GM04504 (cell line): ENCODE measurements at regions not wholly inside any gene's neighbourhood (a gene's known extent, or its start where the extent isn't known, plus 50 kb on each side); places are given as distances from the start of the nearest gene placed in this dataset.
"Not testable (repeated sequence)": the region's sequence is repeated elsewhere in the genome, so short reads cannot be mapped to it uniquely, and the experiment has no call there.

ENCODE experiments used
- DNase-seq: peaks from one replicate; pipeline ENCODE4 v3.0.0-alpha.2; 2012; ENCODE audit warnings: low read depth

DNA sequence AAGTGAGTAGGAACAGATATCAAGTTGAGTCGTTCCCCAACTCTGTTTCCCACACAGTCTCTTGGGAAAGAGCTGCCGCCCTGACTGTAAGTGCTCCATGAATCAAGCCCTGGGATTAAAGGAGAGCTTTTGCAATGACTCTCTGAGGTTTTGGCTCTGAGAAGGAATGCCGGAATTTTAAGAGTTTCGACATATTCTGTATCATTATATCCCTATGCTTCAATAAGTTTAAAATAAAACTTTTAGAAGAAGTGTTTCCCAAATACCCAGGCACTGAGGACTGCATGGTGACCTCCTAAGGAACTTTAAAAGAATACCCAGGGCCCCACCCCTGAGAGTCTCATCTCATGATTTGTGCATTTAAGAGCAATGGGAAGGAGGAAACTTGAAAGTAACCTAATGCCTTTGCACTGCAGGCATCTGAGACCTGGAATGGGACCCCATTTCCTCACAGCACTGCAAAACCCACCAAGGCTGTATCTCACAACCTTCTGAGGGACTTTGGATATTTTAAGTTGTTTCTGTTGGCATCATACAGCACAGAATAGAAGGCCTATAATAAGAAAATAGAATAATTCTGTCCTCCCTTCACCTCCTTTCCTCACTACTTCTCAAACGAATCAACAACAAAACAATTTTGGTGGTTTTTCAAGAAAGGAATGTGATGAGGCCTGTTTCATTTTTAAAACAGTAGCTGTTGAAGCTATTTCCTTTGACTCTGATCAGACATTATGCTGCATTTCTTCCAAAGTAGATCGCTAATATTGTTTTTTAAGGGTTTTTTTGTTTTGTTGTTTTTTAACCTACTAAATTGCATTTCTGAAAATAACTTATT, 121.2 kb downstream of the GASK1B start:
- DNase-seq, result peak; percentile 87

- no peak for DNase-seq
Measured at GRCh38 chr4:158050942-158051341, 121.9 kb downstream of the GASK1B start.

- DNase-seq, result no peak
Measured at GRCh38 chr4:158046345-158046744, 126.5 kb downstream of the GASK1B start.

- no peak for DNase-seq
Measured at GRCh38 chr4:158043971-158044618, 128.7 kb downstream of the GASK1B start.

- DNase-seq, result peak; percentile 67
Measured at GRCh38 chr4:158042591-158043030, 130.2 kb downstream of the GASK1B start.

DNA sequence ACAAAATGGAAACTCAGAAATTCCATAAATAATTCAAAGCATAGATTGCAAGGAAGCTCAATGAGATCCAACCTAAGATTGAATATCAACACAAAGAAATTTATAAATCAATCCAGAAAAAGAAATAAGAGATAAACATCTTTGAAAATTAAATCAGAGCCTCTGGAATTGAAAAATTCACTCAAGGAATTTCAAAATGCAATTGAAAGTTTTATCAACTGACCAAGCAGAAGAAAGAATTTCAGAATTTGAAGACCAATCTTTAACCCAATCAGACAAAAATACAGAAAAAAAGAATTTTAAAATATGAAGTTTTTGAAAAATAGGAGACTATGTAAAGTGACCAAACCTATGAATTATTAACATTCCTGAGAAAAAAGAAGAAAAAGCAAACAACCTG, 134.1 kb downstream of the GASK1B start:
- no peak for DNase-seq

GRCh38 chr4:158036998-158037397, 135.8 kb downstream of the GASK1B start:
- DNase-seq, result no peak

- no peak for DNase-seq
Measured at GRCh38 chr4:158035662-158036195, 137.1 kb downstream of the GASK1B start.

- DNase-seq, result no peak
Measured at GRCh38 chr4:158033416-158034120, 139.3 kb downstream of the GASK1B start.

- DNase-seq, result no peak
Measured at GRCh38 chr4:158032733-158033415, 140.0 kb downstream of the GASK1B start.

- DNase-seq, result not testable (repeated sequence)
Measured at GRCh38 chr4:158028381-158028780, 144.4 kb downstream of the GASK1B start.

DNA sequence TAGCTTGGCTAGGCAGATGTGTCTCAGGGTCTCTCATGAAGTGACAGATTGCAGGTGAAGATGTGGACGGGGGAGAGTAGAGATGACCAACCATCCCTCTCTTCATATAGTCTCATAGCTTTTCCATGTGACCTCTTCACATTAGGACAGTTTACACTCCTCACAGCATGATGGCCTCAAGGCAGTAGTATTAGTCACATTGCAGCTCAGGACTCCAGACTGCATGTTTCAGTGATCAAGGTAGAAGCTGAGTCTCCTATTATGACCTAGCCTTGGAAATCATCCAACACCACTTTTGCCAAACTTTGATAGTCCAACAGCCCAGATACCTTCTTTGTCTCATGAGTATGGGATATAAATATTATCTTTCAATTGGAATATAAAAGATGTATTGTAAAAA, 147.7 kb downstream of the GASK1B start:
- no peak for DNase-seq

DNA sequence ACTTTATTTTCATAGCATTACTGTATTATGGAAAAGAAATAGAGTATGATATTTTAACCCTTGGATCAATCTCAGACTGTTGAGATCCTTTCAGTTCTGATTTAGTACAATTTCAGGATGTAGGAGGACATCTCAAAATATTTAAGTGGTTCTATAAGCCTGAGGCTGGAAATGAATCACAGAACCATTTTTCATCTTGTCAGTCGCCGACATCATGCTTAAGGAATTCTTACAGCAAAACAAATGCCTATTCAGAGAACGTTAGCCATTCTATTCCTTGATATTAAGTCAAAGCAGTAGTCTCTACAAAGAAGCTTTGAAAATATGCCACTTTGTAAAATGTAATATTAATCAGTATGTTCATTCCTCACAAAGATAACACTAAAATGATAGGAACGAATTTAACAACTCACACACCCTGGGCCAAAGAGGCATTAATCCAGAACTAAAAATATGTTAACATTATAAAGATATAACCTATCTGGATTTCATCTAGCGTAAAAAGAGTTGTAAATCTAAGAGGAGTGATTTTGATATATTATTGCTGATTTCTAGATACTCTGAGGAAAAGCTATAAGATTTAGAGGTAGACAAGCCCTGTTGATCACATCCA, 152.0 kb downstream of the GASK1B start:
- peak; percentile 58 for DNase-seq

DNA sequence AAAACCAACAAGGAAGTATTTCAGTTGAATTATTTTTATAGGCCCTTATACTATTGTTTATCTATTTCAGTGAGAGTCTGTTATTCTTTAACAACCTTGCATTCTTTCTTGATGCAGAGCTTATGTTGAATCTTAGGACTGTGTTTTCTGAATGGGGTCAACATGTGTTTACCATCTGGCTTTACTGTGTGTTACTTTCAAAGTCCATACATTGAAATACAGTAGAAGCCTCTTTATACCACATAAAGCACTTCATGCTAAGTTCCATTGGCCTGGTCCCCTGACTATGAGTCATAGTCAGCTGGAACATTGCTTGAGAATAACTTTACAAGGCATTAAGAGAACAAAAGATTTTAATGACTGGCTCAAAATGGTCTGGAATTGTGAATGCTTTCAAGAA, 152.6 kb downstream of the GASK1B start:
- peak; percentile 79 for DNase-seq

GRCh38 chr4:158018831-158019230, 154.0 kb downstream of the GASK1B start:
- no peak for DNase-seq

- no peak for DNase-seq
Measured at GRCh38 chr4:158018221-158018830, 154.5 kb downstream of the GASK1B start.

DNA sequence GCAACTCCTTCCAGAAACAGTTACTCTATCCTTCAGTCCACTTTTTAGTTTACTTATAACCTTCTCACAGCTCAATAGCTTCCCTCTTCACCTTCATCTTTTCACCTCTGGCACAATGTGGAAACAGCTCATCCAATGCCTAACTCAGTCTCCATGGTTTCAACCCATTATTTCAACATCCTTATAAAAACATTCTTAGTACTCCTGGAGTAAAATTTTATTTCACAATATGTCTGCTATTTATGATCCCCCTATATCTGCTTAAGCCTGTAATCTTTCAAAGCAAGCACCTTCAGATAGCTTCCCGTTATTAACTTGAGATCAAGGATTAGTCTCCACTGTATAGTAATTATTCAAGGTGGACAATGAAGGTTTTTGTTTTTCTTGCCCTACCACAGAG, 156.3 kb downstream of the GASK1B start:
- no peak for DNase-seq

DNA sequence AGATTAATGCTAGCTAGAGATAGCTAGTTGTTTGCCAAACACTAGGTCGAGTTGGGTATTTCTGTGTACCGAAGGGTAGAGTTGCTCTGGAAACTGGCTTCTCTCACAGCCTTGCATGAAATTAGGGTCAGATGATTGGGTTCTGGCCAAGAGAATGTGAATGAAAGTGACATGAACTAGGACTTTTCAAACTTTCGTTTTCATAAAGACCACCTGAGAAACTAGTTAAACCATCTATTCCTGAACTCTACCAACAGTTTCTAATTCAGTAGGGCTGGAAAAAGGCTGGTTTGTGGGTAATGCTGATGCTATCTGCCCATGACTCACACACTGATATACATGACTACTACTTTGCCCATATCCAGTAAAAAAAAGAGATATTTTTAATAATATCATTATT, 157.6 kb downstream of the GASK1B start:
- DNase-seq, result no peak

DNA sequence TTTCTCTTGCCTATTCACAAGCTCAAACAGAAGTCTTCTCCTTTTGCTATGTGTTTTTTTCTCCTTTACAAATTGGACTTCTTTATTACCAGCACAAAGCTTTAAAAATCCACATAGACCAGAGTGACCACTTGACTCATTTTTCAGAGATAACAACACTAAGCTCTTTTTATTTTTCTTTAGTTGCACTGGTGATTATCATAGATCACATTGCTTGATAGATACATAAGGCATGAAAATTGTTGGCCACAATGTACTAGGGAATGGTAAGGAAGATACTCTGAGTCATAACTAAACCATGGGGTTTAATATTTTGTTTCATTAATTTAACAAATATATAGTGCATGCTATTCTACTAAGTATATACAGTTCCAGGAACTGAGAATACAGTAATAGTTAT, 159.0 kb downstream of the GASK1B start:
- no peak for DNase-seq

- DNase-seq, result no peak
Measured at GRCh38 chr4:158010361-158010760, 162.5 kb downstream of the GASK1B start.

- DNase-seq, result no peak
Measured at GRCh38 chr4:158008551-158009218, 164.1 kb downstream of the GASK1B start.
